ENCODE measurements at regions not wholly inside any gene's neighbourhood (a gene's known extent, or its start where the extent isn't known, plus 50 kb on each side); places are given as distances from the start of the nearest gene placed in this dataset.

DNA sequence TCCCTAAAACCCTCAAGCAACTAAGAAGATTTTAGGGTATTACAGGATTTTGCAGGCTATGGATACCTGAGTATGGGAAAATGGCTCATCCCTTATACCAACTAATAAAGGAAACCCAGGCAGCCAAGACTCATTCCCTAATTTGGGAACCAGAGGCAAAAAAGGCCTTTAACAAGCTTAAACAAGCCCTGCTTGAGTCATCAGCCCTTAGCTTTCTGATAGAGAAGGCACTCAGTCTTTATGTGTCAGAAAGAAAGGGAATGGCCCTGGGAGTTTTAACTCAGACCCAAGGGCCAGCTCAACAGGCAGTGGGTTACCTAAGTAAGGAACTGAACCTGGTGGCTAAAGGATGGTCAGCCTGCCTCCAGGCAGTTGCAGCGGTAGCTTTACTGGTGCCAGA lies 96.9 kb upstream of the RMP24 start:
- no peak overlapping the region for H2AK5ac ChIP-seq (ENCODE audit: low read depth, low read length)
- H3K18ac ChIP-seq (ENCODE audit: extremely low read depth, low read length), result no peak overlapping the region
- TF ChIP-seq, protein P1, sequence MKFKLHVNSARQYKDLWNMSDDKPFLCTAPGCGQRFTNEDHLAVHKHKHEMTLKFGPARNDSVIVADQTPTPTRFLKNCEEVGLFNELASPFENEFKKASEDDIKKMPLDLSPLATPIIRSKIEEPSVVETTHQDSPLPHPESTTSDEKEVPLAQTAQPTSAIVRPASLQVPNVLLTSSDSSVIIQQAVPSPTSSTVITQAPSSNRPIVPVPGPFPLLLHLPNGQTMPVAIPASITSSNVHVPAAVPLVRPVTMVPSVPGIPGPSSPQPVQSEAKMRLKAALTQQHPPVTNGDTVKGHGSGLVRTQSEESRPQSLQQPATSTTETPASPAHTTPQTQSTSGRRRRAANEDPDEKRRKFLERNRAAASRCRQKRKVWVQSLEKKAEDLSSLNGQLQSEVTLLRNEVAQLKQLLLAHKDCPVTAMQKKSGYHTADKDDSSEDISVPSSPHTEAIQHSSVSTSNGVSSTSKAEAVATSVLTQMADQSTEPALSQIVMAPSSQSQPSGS (IDR thresholded peaks at IDR 0.05; ENCODE audit: low read length), result no peak
- TF ChIP-seq, protein P2, sequence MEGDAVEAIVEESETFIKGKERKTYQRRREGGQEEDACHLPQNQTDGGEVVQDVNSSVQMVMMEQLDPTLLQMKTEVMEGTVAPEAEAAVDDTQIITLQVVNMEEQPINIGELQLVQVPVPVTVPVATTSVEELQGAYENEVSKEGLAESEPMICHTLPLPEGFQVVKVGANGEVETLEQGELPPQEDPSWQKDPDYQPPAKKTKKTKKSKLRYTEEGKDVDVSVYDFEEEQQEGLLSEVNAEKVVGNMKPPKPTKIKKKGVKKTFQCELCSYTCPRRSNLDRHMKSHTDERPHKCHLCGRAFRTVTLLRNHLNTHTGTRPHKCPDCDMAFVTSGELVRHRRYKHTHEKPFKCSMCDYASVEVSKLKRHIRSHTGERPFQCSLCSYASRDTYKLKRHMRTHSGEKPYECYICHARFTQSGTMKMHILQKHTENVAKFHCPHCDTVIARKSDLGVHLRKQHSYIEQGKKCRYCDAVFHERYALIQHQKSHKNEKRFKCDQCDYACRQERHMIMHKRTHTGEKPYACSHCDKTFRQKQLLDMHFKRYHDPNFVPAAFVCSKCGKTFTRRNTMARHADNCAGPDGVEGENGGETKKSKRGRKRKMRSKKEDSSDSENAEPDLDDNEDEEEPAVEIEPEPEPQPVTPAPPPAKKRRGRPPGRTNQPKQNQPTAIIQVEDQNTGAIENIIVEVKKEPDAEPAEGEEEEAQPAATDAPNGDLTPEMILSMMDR (IDR thresholded peaks at IDR 0.05; ENCODE audit: control extremely low read depth in 1 of 3, insufficient read depth in 1 of 3, low read depth in 1 of 3, low read length in 3 of 3), result no peak
- TF ChIP-seq SIN3A (conservative IDR thresholded peaks at IDR 0.05 in 1 of 2, IDR thresholded peaks at IDR 0.05 in 1 of 2; ENCODE audit: low read depth in 1 of 2, low read length in 2 of 2), result no peak
- no peak for TF ChIP-seq NRF1 (IDR thresholded peaks at IDR 0.05; ENCODE audit: low read depth, low read length)
- no peak for TF ChIP-seq FOSL1 (IDR thresholded peaks at IDR 0.05; ENCODE audit: insufficient read depth, low read depth, low read length)
- TF ChIP-seq CEBPB (IDR thresholded peaks at IDR 0.05; ENCODE audit: low read depth, low read length), result no peak
- TF ChIP-seq EZH2 (IDR thresholded peaks at IDR 0.05; ENCODE audit: low read depth, low read length, severe bottlenecking), result no peak
- TF ChIP-seq CBX8 (IDR thresholded peaks at IDR 0.05; ENCODE audit: borderline replicate concordance, low read depth, low read length), result no peak
- TF ChIP-seq HDAC6 (IDR thresholded peaks at IDR 0.05; ENCODE audit: low read depth, low read length), result no peak

More for the DNA sequence above, 96.9 kb upstream of the RMP24 start:
- no peaks in the 10 kb centered on the region for H3K27me3 ChIP-seq (replicated peaks in 1 of 4; ENCODE audit: control insufficient read depth in 3 of 4, extremely low read depth in 1 of 4, insufficient read depth in 3 of 4, low read length in 3 of 4)
- no peak overlapping the region for H3K23ac ChIP-seq (ENCODE audit: insufficient read length)
- no peak overlapping the region for H3K9ac ChIP-seq (replicated peaks in 1 of 4; ENCODE audit: extremely low read depth in 1 of 4, low read depth in 3 of 4, low read length in 3 of 4)
- H2BK20ac ChIP-seq (ENCODE audit: low read length), result no peak overlapping the region
- H4K5ac ChIP-seq (ENCODE audit: insufficient read length, low read depth, low read length), result no peak overlapping the region
- H2BK5ac ChIP-seq (ENCODE audit: low read depth, low read length), result no peak overlapping the region
- no peak overlapping the region for H3K4me2 ChIP-seq (ENCODE audit: insufficient read depth in 1 of 2, low read depth in 2 of 2, low read length in 2 of 2)
- no peak overlapping the region for H3K4me3 ChIP-seq (ENCODE audit: extremely low read depth in 1 of 4, insufficient read depth in 2 of 4, low read depth in 3 of 4, low read length in 4 of 4)
- H2BK15ac ChIP-seq (ENCODE audit: low read length), result no peak overlapping the region
- POLR2A ChIA-PET (ENCODE audit: partially characterized antibody), result interaction anchor here (0.8 to 1.7 kb wide), 5 partner anchors 9 to 48 kb away, joined by 3 to 7 read pairs (median 4); no protein-coding TSS in a partner anchor
- CTCF ChIA-PET (ENCODE audit: partially characterized antibody), result interaction anchor here (1.2 to 2.2 kb wide), 4 partner anchors 13 to 86 kb away, joined by 3 to 9 read pairs (median 4); no protein-coding TSS in a partner anchor
- H3K23me2 ChIP-seq (ENCODE audit: low read depth, low read length), result no peaks in the 10 kb centered on the region
- 0 out of 7 replicates have a peak, but pooled peaks cover 0 to 2% (median under 1%) of the 10 kb centered on the region in 4 experiments for H3K4me1 ChIP-seq (replicated peaks in 1 of 4; ENCODE audit: control insufficient read depth in 3 of 4, insufficient read depth in 4 of 4, low read length in 3 of 4)
- FAIRE-seq, result no peak
- no peaks in the 10 kb centered on the region for H3K79me2 ChIP-seq (ENCODE audit: control insufficient read depth in 1 of 2, insufficient read depth in 2 of 2, low read length in 2 of 2)
- 94% methylated on average over 1 of the region's 1 CpG; no CpG with 5 or more reads in 1 of the 2 experiments for WGBS, 2 experiments (ENCODE audit: extremely low coverage in 1 of 2, insufficient coverage in 1 of 2, insufficient read length in 1 of 2, insufficient replicate concordance in 2 of 2, low coverage in 1 of 2, low lambda C conversion rate in 2 of 2, missing lambda C conversion rate in 1 of 2)
- no peak overlapping the region for H2BK120ac ChIP-seq (replicated peaks; ENCODE audit: low read depth, low read length)
- H3K27ac ChIP-seq (ENCODE audit: low read depth, low read length), result no peak overlapping the region
- no peak overlapping the region for H2AFZ ChIP-seq (ENCODE audit: low read length)
- H3K36me3 ChIP-seq (ENCODE audit: control insufficient read depth in 2 of 4, insufficient read depth in 4 of 4, low read length in 3 of 4), result peaks cover 0 to 8% (median 0%) of the 10 kb centered on the region in 4 experiments; a peak in 2 of 8 replicates
- DNase-seq (ENCODE audit: low read depth in 1 of 2, low spot score in 2 of 2), result no peak
- no peaks in the 10 kb centered on the region for H3K79me1 ChIP-seq (ENCODE audit: low read depth, low read length)
- H3K56ac ChIP-seq (replicated peaks; ENCODE audit: insufficient read length, low read depth, low read length), result no peak overlapping the region
- H4K20me1 ChIP-seq (replicated peaks in 1 of 2; ENCODE audit: control insufficient read depth in 1 of 2, insufficient read depth in 2 of 2, low read length in 2 of 2), result no peaks in the 10 kb centered on the region
- H2BK12ac ChIP-seq (ENCODE audit: low read depth, low read length), result no peak overlapping the region
- peaks cover 10 to 13% of the 10 kb centered on the region in 2 experiments; a peak in 3 of 4 replicates for H3K9me3 ChIP-seq (ENCODE audit: insufficient read depth in 2 of 2, low read depth in 1 of 2, low read length in 1 of 2)
- H3K4ac ChIP-seq (replicated peaks; ENCODE audit: insufficient read length, low read depth, low read length), result no peak overlapping the region
- no peak overlapping the region for H4K91ac ChIP-seq (replicated peaks; ENCODE audit: insufficient read length, low read length)
- H4K8ac ChIP-seq (ENCODE audit: extremely low read depth, insufficient read depth, low read length), result no peak overlapping the region
- H3K14ac ChIP-seq (ENCODE audit: insufficient read length), result no peak overlapping the region
